NCI-H1436 (cell line): ENCODE measurements at regions not wholly inside any gene's neighbourhood (a gene's known extent, or its start where the extent isn't known, plus 50 kb on each side); places are given as distances from the start of the nearest gene placed in this dataset.
"Not testable (repeated sequence)": the region's sequence is repeated elsewhere in the genome, so short reads cannot be mapped to it uniquely, and the experiment has no call there.

Experiments used
- DNase-seq: peaks from one replicate; lab custom pipeline; 2025; lab: John Stamatoyannopoulos, UW

- no peak for DNase-seq
Observed at GRCh38 chr1:168490306-168490705, 53.5 kb downstream of the XCL2 start.

GRCh38 chr1:168488138-168488537, 55.7 kb downstream of the XCL2 start:
- DNase-seq = no peak

DNA sequence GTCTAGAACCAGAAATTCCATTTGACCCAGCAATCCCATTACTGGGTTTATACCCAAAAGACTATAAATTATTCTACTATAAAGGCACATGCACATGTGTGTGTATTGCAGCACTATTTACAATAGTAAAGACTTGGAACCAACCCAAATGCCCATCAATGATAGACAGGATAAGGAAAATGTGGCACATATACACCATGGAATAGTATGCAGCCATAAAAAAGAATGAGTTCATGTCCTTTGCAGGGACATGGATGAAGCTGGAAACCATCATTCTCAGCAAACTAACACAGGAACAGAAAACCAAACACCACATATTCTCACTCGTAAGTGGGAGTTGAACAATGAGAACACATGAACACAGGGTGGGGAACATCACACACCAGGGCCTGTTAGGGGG, 57.0 kb downstream of the XCL2 start:
- not testable (repeated sequence) for DNase-seq

- no peak for DNase-seq
Observed at GRCh38 chr1:168485048-168485447, 58.7 kb downstream of the XCL2 start.

DNA sequence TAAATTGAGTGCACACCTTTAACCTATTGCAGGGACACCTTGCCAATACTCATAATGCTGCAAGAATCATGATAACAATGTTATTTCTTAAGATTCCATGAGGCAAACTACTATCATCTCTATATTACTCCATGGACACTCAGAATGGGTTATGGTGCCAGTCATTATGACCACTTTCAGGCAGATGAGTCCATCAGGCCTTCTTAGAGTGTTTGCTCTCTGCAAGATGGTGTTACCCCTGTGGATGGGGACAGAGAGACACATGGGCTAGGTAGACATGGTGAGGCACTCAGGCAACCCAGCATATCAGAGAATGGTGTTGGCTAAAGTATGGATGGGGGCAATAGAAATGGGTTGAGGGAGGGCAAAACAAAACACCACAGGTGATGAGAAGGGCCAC, 59.7 kb downstream of the XCL2 start:
- DNase-seq = no peak

GRCh38 chr1:168483539-168483938, 60.3 kb downstream of the XCL2 start:
- DNase-seq = no peak

GRCh38 chr1:168482106-168482505, 61.7 kb downstream of the XCL2 start:
- DNase-seq = no peak

DNA sequence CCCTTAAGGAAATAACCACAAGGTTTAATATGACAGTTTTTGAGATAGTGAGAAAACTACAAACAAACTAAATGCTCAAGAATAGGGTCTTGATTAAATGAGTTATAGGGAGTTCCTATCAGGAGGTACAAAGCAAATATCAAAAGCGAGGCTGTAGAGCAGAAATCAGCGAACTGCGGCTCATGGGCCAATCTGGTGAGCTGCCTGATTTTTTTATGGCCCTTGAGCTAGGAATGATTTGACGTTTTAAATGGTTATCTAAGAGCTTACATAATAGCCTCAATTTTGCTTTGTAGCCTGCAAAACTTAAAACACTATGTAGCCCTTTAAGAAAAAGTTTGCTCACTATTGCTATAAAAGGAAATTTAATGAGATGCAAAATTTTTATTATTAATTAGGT, 62.2 kb downstream of the XCL2 start:
- DNase-seq = no peak

GRCh38 chr1:168480997-168481396, 62.8 kb downstream of the XCL2 start:
- DNase-seq = no peak

- no peak for DNase-seq
Observed at GRCh38 chr1:168477792-168478191, 66.0 kb downstream of the XCL2 start.

GRCh38 chr1:168476588-168477385, 67.0 kb downstream of the XCL2 start:
- DNase-seq = no peak

- no peak for DNase-seq
Observed at GRCh38 chr1:168474322-168474721, 69.5 kb downstream of the XCL2 start.

- DNase-seq = no peak
Observed at GRCh38 chr1:168473126-168473525, 70.7 kb downstream of the XCL2 start.

- DNase-seq = no peak
Observed at GRCh38 chr1:168472223-168472622, 71.6 kb downstream of the XCL2 start.

DNA sequence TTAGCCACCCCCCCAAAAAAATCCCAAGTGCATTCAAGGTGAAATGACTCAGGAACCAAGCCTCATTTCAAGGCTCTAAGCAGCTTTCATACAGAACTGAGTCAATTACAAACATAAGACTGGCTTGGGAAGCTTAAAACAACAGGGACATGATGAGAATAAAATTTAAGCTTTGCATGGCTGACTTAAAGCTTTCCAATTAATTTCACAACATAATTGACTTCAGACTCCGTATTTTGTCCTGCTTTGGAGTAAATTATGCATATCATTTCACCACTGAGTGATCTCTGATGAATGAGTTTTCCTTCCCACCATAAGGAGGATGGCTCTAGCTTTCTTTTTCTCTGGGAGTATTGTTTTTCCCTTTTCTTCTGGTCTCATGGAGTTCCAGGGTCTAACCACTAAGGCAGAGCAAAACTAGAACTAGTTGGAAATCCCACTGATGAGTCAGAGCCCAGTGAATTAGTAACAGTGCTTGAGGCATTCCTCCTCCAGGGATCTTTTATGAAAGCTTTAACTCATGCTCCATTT, 72.8 kb downstream of the XCL2 start:
- DNase-seq = no peak

DNA sequence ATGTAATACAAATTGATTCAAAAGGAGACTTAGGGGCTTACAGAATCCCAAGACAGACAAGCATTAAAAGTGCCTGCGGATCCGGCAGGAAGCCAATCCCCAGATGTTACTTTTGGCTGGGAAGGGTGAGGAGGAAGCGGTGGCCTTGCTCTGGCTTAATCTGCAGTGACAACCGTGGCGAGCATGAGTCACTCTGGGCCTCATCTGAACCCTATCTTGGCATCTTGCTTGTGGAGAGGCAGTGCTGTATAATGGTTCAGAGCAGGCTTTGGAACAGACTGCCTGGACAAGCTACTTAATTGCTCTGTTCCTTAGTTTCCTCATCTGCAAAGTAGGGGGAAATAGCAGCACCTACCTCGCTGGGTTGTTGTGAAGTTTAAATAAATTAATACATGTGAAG, 74.1 kb downstream of the XCL2 start:
- no peak for DNase-seq

- DNase-seq = no peak
Observed at GRCh38 chr1:168468822-168469221, 75.0 kb downstream of the XCL2 start.

DNA sequence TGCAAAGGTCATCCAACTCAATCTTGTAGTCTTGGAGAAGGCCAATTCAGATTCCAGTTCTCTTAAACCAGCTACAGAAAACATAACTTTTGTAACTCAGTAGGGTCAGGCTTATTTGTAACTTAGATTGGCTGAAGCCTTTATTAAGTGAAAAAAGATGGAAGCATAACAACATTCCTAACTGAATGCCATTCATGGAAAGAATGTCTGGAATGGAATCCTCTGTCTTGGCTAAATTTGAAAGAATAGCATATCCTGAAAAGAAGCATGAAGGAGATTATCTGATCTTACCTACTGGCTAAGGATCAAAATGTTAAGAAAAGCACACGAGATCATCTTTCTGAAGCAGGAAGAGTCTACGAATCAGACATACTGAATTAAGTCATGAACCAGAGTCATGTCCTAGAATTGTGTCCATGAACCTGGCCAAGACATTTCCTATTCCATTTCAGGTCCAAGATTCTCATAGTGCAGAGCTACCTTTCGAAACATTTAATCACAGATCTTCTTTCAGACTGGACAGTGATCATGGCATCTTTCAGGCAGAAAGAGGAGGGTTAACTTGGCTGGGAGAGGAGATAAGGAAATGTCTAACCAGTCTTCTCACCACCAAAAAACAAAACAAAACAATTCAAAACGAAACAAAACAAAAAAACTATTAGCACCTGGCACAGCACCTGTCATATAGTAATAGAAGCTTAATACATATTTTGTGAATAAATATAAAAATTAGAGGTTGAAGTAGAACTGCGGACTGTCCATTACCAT, 75.6 kb downstream of the XCL2 start:
- DNase-seq = no peak

GRCh38 chr1:168467452-168467851, 76.3 kb downstream of the XCL2 start:
- no peak for DNase-seq

GRCh38 chr1:168466714-168467131, 77.1 kb downstream of the XCL2 start:
- DNase-seq = no peak

DNA sequence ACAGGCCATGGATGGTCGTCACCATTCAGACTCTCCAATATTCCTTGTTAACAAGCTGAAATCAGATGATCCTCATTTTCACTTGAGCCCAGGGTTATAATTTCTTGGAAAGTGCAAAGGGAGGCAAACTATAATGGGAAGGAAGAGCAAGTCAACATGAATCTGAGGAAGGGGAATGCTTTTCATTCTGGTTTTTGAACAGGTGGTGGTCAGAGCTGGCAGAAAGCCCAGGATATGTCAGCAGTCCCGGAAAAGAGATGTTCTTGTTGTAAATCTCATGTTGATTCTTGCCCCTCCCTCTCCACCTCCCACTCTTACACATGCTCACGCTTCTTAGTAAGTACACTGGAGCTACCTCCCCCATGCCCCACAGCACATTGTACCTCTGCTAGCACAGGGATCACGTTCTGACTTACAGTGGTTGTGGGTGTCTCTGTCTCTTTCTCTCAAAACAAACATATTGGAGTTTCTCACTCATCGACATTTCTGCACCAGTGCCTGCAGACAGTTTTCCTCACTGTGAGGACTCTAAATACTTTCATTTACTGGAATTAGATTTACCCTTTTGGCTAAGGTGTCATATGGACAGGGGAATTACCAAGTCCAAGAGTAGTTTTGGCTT, 77.6 kb downstream of the XCL2 start:
- peak; percentile 53 for DNase-seq

GRCh38 chr1:168461108-168461507, 82.7 kb downstream of the XCL2 start:
- DNase-seq = not testable (repeated sequence)

- not testable (repeated sequence) for DNase-seq
Observed at GRCh38 chr1:168457296-168457695, 86.5 kb downstream of the XCL2 start.
